SU-DHL-6 (cell line): ENCODE measurements at regions not wholly inside any gene's neighbourhood (a gene's known extent, or its start where the extent isn't known, plus 50 kb on each side); places are given as distances from the start of the nearest gene placed in this dataset.

Experiments
- H2AFZ ChIP-seq: fragments of 200-600 bp; sonication (generic); 2 replicates; pipeline ENCODE4 v1.6.1; 2014; ENCODE audit warnings: low read depth, mild to moderate bottlenecking, moderate library complexity, mixed read lengths, antibody characterized with exemption, low read length; ENCODE audit not compliant: severe bottlenecking
- H3F3A ChIP-seq: fragments of 200-600 bp; shearing (Covaris generic); 2 replicates; pipeline ENCODE4 v1.6.0; 2016; ENCODE audit warnings: antibody characterized with exemption, mild to moderate bottlenecking; ENCODE audit not compliant: insufficient read depth
- H3K27ac ChIP-seq: fragments of 200-600 bp; sonication (generic); 2 replicates; pipeline ENCODE4 v1.5.1; 2016; ENCODE audit warnings: low read depth, mild to moderate bottlenecking, low read length, moderate library complexity, mixed read lengths
- H3K27me3 ChIP-seq: fragments of 200-600 bp; sonication (generic), shearing (Covaris generic); 2 replicates; pipeline ENCODE4 v1.6.0; 2014; ENCODE audit warnings: mild to moderate bottlenecking, low read length
- H3K36me3 ChIP-seq: fragments of 200-600 bp; sonication (generic); 2 replicates; pipeline ENCODE4 v1.6.1; 2014; ENCODE audit warnings: mild to moderate bottlenecking, low read length, mixed read lengths
- H3K4me2 ChIP-seq: fragments of 300-600, 200-600 bp; shearing (Covaris generic), sonication (generic); 2 replicates; pipeline ENCODE4 v1.6.0; 2014; ENCODE audit warnings: low read length, low read depth, mild to moderate bottlenecking; ENCODE audit not compliant: poor library complexity, severe bottlenecking
- H3K4me3 ChIP-seq: fragments of 200-600 bp; sonication (generic); 2 replicates; pipeline ENCODE4 v1.5.1; 2014; ENCODE audit warnings: antibody characterized with exemption, low read length, mild to moderate bottlenecking, mixed read lengths; ENCODE audit not compliant: insufficient read depth, poor library complexity, severe bottlenecking
- H3K79me2 ChIP-seq: fragments of 200-600 bp; sonication (generic); 2 replicates; pipeline ENCODE4 v1.6.1; 2014; ENCODE audit warnings: mild to moderate bottlenecking, low read length, moderate library complexity; ENCODE audit not compliant: insufficient read depth
- H3K9ac ChIP-seq: fragments of 200-600 bp; sonication (generic); 2 replicates; pipeline ENCODE4 v1.7.0; 2014; ENCODE audit warnings: mild to moderate bottlenecking, low read length
- H3K9me2 ChIP-seq: fragments of 200-600 bp; sonication (generic); replicated peaks from 2 replicates; pipeline ENCODE4 v1.6.1; 2014; ENCODE audit warnings: low read length; ENCODE audit not compliant: insufficient read depth
- H3K9me3 ChIP-seq: fragments of 200-600 bp; sonication (generic); 2 replicates; pipeline ENCODE4 v1.6.1; 2014; ENCODE audit warnings: low read length, mixed read lengths; ENCODE audit not compliant: insufficient read depth
- H4K20me1 ChIP-seq: fragments of 200-600 bp; sonication (generic); 2 replicates; pipeline ENCODE4 v1.6.1; 2014; ENCODE audit warnings: low read depth, mild to moderate bottlenecking, antibody characterized with exemption, low read length, moderate library complexity, mixed read lengths
- EZH2phosphoT487 ChIP-seq: fragments of 200-600 bp; sonication (generic), shearing (Covaris generic); conservative IDR thresholded peaks from 2 replicates; pipeline ENCODE4 v1.6.1; 2018; ENCODE audit warnings: mild to moderate bottlenecking, antibody characterized with exemption, low read length, moderate library complexity, mixed read lengths
- TF ChIP-seq, protein P1 (sequence below): fragments of 200-600 bp; sonication (generic); IDR thresholded peaks from one replicate; pipeline ENCODE4 v1.5.1; 2017; ENCODE audit warnings: antibody characterized with exemption, mild to moderate bottlenecking, low read length, moderate library complexity; ENCODE audit not compliant: insufficient read depth, poor library complexity, severe bottlenecking

GRCh38 chr17:33816036-33816435 lies 439.0 kb upstream of the CCL2 start:
- H3K36me3 ChIP-seq: no peaks in the 10 kb centered on the region
- H3K79me2 ChIP-seq: no peaks in the 10 kb centered on the region
- H3K4me3 ChIP-seq: no peak overlapping the region
- no peaks in the 10 kb centered on the region for H3K9me2 ChIP-seq
- H3K9me3 ChIP-seq: no peaks in the 10 kb centered on the region
- no peak overlapping the region for H3K4me2 ChIP-seq
- TF ChIP-seq, protein P1, sequence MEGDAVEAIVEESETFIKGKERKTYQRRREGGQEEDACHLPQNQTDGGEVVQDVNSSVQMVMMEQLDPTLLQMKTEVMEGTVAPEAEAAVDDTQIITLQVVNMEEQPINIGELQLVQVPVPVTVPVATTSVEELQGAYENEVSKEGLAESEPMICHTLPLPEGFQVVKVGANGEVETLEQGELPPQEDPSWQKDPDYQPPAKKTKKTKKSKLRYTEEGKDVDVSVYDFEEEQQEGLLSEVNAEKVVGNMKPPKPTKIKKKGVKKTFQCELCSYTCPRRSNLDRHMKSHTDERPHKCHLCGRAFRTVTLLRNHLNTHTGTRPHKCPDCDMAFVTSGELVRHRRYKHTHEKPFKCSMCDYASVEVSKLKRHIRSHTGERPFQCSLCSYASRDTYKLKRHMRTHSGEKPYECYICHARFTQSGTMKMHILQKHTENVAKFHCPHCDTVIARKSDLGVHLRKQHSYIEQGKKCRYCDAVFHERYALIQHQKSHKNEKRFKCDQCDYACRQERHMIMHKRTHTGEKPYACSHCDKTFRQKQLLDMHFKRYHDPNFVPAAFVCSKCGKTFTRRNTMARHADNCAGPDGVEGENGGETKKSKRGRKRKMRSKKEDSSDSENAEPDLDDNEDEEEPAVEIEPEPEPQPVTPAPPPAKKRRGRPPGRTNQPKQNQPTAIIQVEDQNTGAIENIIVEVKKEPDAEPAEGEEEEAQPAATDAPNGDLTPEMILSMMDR: no peak
- no peak for TF ChIP-seq EZH2phosphoT487
- no peaks in the 10 kb centered on the region for H4K20me1 ChIP-seq
- no peak overlapping the region for H3K27ac ChIP-seq
- H3K27me3 ChIP-seq: 0 out of 2 replicates have a peak, but pooled peaks cover 2% of the 10 kb centered on the region
- no peaks in the 10 kb centered on the region for H3F3A ChIP-seq
- H3K9ac ChIP-seq: no peak overlapping the region
- H2AFZ ChIP-seq: no peak overlapping the region

DNA sequence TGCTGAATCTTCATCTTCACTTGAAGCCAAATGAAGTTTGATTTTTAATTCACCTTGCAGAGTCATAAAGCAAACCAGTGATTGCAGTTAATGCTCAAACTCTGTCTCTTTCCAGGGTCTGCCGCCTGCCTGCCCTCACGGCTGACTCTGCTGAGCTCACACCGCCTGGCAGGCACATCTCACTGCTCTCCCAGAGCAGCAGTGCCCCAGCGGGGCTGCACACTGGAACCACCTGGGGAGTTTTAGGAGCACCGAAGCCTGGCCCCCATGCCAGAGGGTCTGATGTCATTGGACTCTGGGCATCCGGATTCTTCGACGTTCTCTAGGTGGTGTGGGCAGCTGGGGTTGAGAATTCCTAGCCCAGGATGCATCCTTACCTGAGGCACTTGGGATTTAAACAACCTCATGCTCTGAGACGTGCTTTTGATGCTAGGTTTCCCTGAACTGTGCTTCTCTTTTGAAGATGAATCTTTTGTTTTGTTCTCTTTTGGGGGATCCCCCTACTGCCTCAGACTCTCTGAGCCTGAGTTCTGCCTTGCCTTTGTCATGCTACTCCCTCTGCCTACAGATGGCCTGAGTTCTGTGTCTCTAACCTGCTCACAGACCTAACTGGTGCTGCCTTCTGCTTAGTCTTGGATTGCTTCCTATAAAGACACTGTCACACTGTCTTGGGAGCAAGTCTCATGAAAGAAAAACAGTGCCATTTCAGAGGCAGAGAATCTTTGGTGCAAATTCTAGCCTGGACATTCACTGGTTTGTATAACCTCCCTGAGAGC lies 438.1 kb upstream of the CCL2 start:
- no peak overlapping the region for H2AFZ ChIP-seq
- TF ChIP-seq, protein P1: no peak
- TF ChIP-seq EZH2phosphoT487: no peak
- H3K27ac ChIP-seq: no peak overlapping the region
- H3K9me3 ChIP-seq: no peaks in the 10 kb centered on the region
- H3K27me3 ChIP-seq: 0 out of 2 replicates have a peak, but pooled peaks cover 2% of the 10 kb centered on the region
- H3K4me2 ChIP-seq: no peak overlapping the region
- H3K9ac ChIP-seq: no peak overlapping the region
- no peaks in the 10 kb centered on the region for H4K20me1 ChIP-seq
- H3K9me2 ChIP-seq: no peaks in the 10 kb centered on the region
- H3F3A ChIP-seq: no peaks in the 10 kb centered on the region
- no peak overlapping the region for H3K4me3 ChIP-seq
- no peaks in the 10 kb centered on the region for H3K36me3 ChIP-seq
- no peaks in the 10 kb centered on the region for H3K79me2 ChIP-seq

DNA sequence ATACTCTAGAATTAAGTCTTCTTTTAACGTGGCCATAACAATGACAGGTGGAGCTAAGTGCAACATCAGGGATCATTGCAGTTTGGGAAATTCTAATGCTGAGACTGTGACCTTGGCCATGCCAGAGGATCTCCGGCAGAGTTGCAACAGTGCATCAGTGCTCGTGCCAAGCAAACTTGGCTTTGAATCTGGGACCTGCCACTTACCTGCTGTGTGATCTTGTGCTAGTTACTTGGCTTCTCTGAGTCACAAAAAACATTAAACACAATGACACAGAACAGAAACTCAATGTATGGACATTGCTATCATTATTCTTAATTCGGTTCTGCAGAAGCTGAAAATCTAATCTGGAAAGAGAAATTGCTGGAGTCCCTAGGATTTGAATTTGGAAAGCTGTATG lies 435.5 kb upstream of the CCL2 start:
- no peaks in the 10 kb centered on the region for H3K79me2 ChIP-seq
- no peaks in the 10 kb centered on the region for H3F3A ChIP-seq
- no peaks in the 10 kb centered on the region for H3K9me2 ChIP-seq
- no peaks in the 10 kb centered on the region for H3K9me3 ChIP-seq
- H3K36me3 ChIP-seq: no peaks in the 10 kb centered on the region
- 0 out of 2 replicates have a peak, but pooled peaks cover 2% of the 10 kb centered on the region for H3K27me3 ChIP-seq
- no peaks in the 10 kb centered on the region for H4K20me1 ChIP-seq
- H3K4me2 ChIP-seq: no peak overlapping the region
- H2AFZ ChIP-seq: no peak overlapping the region
- H3K9ac ChIP-seq: no peak overlapping the region
- TF ChIP-seq EZH2phosphoT487: no peak
- TF ChIP-seq, protein P1: no peak
- no peak overlapping the region for H3K27ac ChIP-seq
- no peak overlapping the region for H3K4me3 ChIP-seq
